ENCODE measurements at regions not wholly inside any gene's neighbourhood (a gene's known extent, or its start where the extent isn't known, plus 50 kb on each side); places are given as distances from the start of the nearest gene placed in this dataset.

- 69% methylated on average over 34 of the region's 34 CpGs for WGBS (ENCODE audit: insufficient coverage)
- Histone ChIP-seq H3K9ac (ENCODE audit: insufficient read depth, low read length, poor library complexity, severe bottlenecking) (no peak overlapping the region), H3K27me3 (ENCODE audit: control insufficient read depth in 2 of 2, insufficient read depth in 2 of 2, low read length in 2 of 2) (no peaks in the 10 kb centered on the region), H3K79me2 (ENCODE audit: insufficient read depth, low read length) (no peaks in the 10 kb centered on the region), H3K9me3 (replicated peaks in 1 of 2; ENCODE audit: control insufficient read depth in 1 of 2, insufficient read depth in 1 of 2, low read length in 2 of 2) (no peaks in the 10 kb centered on the region), H3K36me3 (replicated peaks in 1 of 2; ENCODE audit: control insufficient read depth in 1 of 2, insufficient read depth in 2 of 2, low read length in 2 of 2) (no peaks in the 10 kb centered on the region), H2AFZ (ENCODE audit: insufficient read depth, low read depth, low read length, poor library complexity, severe bottlenecking) (peak overlapping the region; percentile 59), H3K4me3 (replicated peaks in 1 of 3; ENCODE audit: low read depth in 2 of 3, low read length in 3 of 3) (peak overlapping the region; percentile 0 to 67 (median 33)), H3K27ac (ENCODE audit: low read depth in 1 of 2, low read length in 2 of 2) (no peak overlapping the region), H3K4me1 (ENCODE audit: control insufficient read depth in 1 of 2, insufficient read depth in 2 of 2, low read length in 2 of 2) (peaks cover 13 to 20% of the 10 kb centered on the region in 2 donors), H3K4me2 (replicated peaks; ENCODE audit: extremely low read depth, low read length, poor library complexity, severe bottlenecking) (peak overlapping the region; percentile 55), H4K20me1 (ENCODE audit: insufficient read depth, low read length) (no peaks in the 10 kb centered on the region)
- Mint-ChIP-seq H3K27me3 (ENCODE audit: low read depth in 3 of 3) (peaks cover 0 to 2% (median 2%) of the 10 kb centered on the region in 3 donors), H3K9me3 (peaks cover 0 to 2% (median 0%) of the 10 kb centered on the region in 7 donors), H3K4me3 (peak overlapping the region; percentile 74 to 83), H3K4me1 (peaks cover 28% of the 10 kb centered on the region), H3K27ac (peak overlapping the region in 4 of 7 donors; percentile 4 to 79 (median 30)), H3K36me3 (peaks cover 7 to 29% of the 10 kb centered on the region in 2 donors)
- intact Hi-C loops (cut with micrococcal nuclease): no loop called here
- no peak for TF ChIP-seq CTCF (IDR thresholded peaks at IDR 0.05)
- peak in 2 of 3 donors; percentile 26 to 40 for DNase-seq
Measured at GRCh38 chr6:6736791-6737654, 148.5 kb downstream of the LY86 start.

- Histone ChIP-seq H3K4me3 (replicated peaks in 1 of 3; ENCODE audit: low read depth in 2 of 3, low read length in 3 of 3) (peak overlapping the region in 2 of 3 experiments; percentile 33 to 67), H3K4me2 (replicated peaks; ENCODE audit: extremely low read depth, low read length, poor library complexity, severe bottlenecking) (peak overlapping the region; percentile 55), H3K9me3 (replicated peaks in 1 of 2; ENCODE audit: control insufficient read depth in 1 of 2, insufficient read depth in 1 of 2, low read length in 2 of 2) (no peaks in the 10 kb centered on the region), H3K9ac (ENCODE audit: insufficient read depth, low read length, poor library complexity, severe bottlenecking) (no peak overlapping the region), H2AFZ (ENCODE audit: insufficient read depth, low read depth, low read length, poor library complexity, severe bottlenecking) (peak overlapping the region; percentile 59), H3K4me1 (ENCODE audit: control insufficient read depth in 1 of 2, insufficient read depth in 2 of 2, low read length in 2 of 2) (peaks cover 13 to 20% of the 10 kb centered on the region in 2 donors), H4K20me1 (ENCODE audit: insufficient read depth, low read length) (no peaks in the 10 kb centered on the region), H3K36me3 (replicated peaks in 1 of 2; ENCODE audit: control insufficient read depth in 1 of 2, insufficient read depth in 2 of 2, low read length in 2 of 2) (peaks cover 0 to 3% of the 10 kb centered on the region in 2 donors), H3K27me3 (ENCODE audit: control insufficient read depth in 2 of 2, insufficient read depth in 2 of 2, low read length in 2 of 2) (no peaks in the 10 kb centered on the region), H3K27ac (ENCODE audit: low read depth in 1 of 2, low read length in 2 of 2) (no peak overlapping the region), H3K79me2 (ENCODE audit: insufficient read depth, low read length) (no peaks in the 10 kb centered on the region)
- Mint-ChIP-seq H3K27me3 (ENCODE audit: low read depth in 3 of 3) (peaks cover 0 to 2% (median 2%) of the 10 kb centered on the region in 3 donors), H3K27ac (peak overlapping the region in 2 of 7 donors; percentile 37 to 79), H3K4me1 (peaks cover 28% of the 10 kb centered on the region), H3K9me3 (peaks cover 0 to 2% (median 0%) of the 10 kb centered on the region in 7 donors), H3K4me3 (peak overlapping the region; percentile 74 to 83), H3K36me3 (peaks cover 7 to 28% of the 10 kb centered on the region in 2 donors)
- no peak for DNase-seq
- intact Hi-C loops (cut with micrococcal nuclease): no loop called here
- TF ChIP-seq CTCF (IDR thresholded peaks at IDR 0.05): no peak
- 70% methylated on average over 6 of the region's 6 CpGs for WGBS (ENCODE audit: insufficient coverage)
Measured at GRCh38 chr6:6737671-6738070, 149.2 kb downstream of the LY86 start.

Measured in CD14-positive monocyte (primary cell).